ENCODE measurements at regions not wholly inside any gene's neighbourhood (a gene's known extent, or its start where the extent isn't known, plus 50 kb on each side); places are given as distances from the start of the nearest gene placed in this dataset.

DNA sequence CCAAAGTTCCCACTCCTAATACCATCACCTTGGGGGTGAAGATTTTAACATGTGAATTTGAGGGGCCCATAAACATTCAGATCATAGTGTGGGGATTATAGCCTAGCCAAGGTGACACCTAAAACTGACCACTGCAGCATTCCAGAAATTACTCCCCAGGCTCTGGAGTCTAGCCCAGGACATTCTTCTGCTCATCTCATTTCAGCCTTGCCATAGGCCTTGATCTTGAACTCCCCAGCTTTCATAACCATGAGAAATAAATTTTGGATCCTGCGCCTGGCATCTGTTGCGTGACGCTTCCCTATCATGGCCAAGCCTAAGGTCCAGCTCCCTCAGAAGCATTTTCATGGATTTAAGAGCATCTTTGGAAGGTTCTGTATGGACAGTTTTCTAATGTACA lies 502.9 kb upstream of the THBS1 start (continued):
- TF ChIP-seq RERE (CRISPR knock-in tag; IDR thresholded peaks at IDR 0.05; ENCODE audit: low read depth) = no peak
- no peak for TF ChIP-seq SOX5 (CRISPR knock-in tag; IDR thresholded peaks at IDR 0.05; ENCODE audit: borderline replicate concordance)
- TF ChIP-seq, protein P1, sequence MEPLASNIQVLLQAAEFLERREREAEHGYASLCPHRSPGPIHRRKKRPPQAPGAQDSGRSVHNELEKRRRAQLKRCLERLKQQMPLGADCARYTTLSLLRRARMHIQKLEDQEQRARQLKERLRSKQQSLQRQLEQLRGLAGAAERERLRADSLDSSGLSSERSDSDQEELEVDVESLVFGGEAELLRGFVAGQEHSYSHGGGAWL (CRISPR knock-in tag; IDR thresholded peaks at IDR 0.05) = no peak
- TF ChIP-seq ZNF720 (CRISPR knock-in tag; IDR thresholded peaks at IDR 0.05) = no peak
- TF ChIP-seq BRCA1 (CRISPR knock-in tag; IDR thresholded peaks at IDR 0.05) = no peak
- no peak for TF ChIP-seq ZNF841 (CRISPR knock-in tag; IDR thresholded peaks at IDR 0.05; ENCODE audit: borderline replicate concordance)
- no peak for TF ChIP-seq FOXM1 (CRISPR knock-in tag; IDR thresholded peaks at IDR 0.05)
- TF ChIP-seq JUN (CRISPR knock-in tag; IDR thresholded peaks at IDR 0.05) = no peak
- TF ChIP-seq HINFP (CRISPR knock-in tag; IDR thresholded peaks at IDR 0.05; ENCODE audit: low read depth) = no peak
